Fibroblast of skin of back (primary cell): ENCODE measurements at regions not wholly inside any gene's neighbourhood (a gene's known extent, or its start where the extent isn't known, plus 50 kb on each side); places are given as distances from the start of the nearest gene placed in this dataset.
A peak's percentile ranks its signal among the peaks of the same experiment; 100 is the strongest.

Experiments used
- DNase-seq: peaks from one replicate; pipeline ENCODE4 v3.0.0-alpha.2; 2013

DNA sequence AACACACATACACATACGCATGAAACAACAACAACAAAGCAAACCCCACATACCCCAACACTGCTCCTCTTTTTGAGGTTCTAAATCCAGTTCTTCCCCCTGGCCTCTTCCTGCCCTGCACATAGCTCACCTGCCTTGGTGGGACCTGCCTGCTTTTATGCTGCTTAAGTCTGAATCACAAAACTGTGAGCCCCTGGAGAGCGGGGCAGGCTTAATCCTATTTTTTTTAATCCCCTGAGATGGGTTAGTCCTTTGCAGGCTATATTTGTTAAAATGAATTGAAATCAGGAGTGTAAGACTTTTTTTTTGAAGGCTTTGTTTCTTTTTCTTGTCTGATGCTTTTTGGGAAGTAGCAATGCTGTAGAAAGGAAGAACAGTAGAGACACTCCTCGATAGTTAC lies 84.6 kb upstream of the MAX start:
- DNase-seq, result no peak

DNA sequence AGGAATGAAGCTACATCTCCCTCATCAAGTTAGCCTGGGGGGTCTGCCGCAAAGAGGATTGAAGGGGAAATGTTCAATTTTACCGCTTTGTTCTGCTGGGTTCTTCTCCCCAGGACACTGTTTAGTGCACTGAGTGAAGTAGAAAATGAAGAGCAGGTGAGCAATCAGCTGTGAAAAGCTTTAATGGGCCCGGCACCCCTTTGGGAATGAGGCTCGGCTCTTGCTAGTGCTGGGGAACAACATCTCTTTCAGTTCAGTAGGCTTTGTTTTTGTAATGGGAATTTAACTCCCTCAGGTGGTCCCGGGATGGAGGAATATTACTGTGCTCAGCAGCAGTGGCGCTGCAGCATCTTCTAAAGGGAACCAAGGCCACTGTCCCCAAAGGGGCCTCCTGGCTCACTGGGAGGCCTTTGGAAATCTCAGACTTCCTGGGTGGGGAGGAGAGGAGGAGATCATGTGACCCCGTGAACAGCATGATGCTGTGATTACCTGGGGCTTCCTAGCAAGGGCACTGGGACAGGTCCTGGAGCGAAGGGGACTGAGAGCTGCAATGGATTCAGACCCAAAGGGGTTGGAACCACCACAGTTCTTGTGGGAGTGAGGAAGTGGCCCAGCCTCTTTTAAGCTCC lies 85.2 kb upstream of the MAX start:
- DNase-seq, result no peak

DNA sequence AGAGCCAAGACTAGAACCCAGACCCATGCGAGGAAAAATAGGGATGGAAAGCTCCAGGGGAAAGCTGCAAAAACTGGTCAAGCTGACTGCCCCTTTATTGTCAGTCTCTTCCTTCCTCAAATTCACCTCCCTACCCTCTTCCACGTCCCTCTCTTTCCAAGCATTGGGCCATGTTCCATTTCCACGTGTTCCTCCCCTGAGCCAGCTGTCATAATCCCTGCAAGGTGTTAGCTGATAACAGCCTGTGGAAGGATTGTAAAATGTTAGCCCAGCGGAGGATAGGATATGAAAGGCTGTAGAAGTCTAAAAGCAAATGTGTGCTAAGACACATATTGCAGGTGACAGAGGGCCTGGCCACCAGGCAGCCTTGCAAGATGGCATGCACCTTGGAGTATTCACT lies 88.0 kb upstream of the MAX start:
- no peak for DNase-seq

DNA sequence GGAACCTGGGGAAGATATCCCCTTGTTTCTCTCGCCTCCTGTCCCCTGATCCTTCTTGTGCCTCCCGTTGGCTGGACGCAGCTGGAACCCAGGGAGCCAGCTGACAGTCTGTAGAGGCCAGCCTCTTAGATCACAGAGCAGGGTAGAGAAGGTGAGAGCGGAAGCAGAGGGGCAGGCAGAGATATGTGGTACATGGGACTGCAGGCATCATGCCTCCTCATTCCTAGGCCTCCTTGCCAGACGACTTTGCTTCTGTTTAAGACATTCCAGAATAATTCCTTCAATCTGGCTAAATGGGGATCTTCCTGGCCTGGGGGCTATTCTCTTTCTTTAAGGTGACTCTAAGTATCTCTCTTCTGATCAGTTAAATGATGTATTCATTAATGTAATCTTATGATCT lies 89.4 kb upstream of the MAX start:
- no peak for DNase-seq

DNA sequence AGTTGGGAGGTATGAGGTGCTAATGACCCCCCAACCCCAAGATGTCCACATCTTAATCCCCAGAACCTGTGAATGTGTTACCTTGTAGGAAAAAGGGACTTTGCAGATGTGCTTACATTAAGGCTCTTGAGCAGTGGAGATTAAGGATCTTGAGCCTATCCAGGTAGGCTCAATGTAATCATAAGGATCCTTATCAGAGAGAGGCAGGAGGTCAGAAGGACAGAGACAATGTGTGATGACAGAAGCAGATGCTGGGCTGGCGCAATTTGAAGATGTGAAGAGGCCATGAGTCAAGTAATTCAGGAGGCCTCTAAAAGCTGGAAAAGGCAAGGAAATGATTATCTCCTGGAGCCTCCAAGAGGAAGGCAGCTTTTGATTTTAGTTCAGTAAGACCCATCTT lies 90.4 kb upstream of the MAX start:
- DNase-seq, result no peak

DNA sequence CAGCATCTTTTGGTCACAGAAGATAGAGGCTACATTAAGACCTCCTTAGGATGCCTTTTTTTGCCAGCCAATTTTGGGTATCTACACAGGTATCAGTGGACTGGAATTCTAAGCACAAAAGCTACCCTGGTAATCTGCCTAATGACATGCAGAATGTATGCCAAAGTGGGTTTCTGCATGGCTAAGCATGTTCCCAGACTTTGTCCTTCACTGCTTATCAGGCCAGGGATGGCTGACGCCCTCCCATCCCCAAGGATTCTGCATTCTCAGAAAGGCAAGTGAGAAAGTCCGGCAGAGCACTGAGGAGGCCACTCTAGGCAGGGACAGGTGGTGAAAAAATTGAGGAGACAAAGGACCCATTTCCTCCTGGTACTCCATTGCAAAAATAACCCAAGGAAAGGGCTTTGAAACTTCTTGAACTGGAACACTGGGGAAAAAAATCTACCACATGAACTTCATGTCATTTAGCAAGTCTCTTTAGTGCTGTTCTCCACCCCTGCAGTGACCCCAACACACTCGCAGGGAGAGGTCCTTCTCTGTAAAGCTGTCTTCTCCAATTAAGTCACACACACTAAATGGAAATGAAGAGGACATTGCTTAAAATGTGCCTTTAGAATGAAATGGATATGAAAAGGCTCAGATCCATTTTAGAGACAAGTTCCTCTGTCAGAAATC lies 91.7 kb upstream of the MAX start:
- DNase-seq, result no peak

DNA sequence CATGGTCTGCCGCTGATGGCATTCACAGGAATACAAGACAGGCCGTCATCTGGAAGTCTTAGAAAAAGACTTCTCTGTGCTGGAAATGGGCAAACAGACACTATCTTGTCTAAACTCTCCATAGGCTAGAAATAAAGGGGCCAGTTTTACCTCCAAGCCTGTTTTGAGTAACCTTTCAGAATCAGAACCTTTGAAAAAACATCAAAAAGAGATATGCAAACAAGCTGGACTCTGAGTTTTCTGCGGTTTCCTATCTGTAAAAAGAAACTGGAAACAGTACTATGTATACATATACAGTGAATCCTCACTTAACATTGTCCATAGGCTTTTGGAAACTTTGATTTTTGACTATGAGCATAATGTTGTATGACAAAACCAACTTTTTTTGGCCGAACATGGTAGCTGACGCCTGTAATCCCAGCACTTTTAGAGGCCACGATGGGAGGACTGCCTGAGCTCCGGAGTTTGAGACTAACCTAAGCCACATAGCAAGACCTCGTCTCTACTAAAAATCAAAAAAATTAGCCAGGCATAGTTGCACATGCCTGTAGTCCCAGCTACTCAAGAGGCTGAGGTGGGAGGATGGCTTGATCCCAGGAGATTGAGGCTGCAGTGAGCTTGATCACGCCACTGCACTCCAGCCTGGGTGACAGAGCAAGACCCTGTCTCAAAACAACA lies 92.9 kb upstream of the MAX start:
- no peak for DNase-seq

DNA sequence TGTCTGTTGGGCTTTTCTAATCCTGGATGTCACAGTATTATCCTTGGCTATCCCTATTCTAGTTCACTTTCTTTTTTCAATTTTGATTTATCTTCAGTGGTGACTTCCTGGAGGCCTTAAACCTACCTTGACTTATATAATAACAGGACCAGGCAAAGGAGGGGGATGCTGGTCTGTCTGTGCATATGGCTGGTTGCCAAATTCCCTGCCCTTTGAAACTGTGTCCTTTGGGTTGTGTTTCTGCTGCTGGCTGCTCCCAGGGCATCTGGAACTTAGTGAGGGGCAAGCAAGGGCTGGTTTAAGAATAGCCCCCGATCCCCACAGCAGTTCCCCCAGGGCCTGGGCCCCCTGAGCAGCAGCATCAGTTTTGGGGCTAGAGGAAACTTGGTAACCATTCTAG lies 96.0 kb upstream of the MAX start:
- DNase-seq, result no peak

DNA sequence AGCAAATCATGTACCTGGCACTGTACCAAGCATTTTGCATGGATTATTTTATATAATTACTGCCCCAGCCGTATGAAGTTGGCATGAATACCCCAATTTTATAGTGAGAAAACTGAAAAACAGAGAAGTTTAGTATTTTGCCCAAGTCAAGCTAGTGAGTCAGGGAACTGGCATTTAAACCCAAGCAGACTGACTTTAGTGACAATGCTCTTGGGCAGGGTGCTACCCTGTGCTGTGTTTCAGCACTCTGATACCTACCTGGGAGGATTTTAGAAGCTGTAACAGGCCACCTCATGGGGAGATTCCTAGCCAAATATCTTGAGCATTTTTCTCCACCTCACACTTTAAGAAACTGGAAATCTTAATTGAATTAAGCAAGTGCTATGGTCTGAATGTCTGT lies 98.1 kb upstream of the MAX start:
- DNase-seq, result no peak

DNA sequence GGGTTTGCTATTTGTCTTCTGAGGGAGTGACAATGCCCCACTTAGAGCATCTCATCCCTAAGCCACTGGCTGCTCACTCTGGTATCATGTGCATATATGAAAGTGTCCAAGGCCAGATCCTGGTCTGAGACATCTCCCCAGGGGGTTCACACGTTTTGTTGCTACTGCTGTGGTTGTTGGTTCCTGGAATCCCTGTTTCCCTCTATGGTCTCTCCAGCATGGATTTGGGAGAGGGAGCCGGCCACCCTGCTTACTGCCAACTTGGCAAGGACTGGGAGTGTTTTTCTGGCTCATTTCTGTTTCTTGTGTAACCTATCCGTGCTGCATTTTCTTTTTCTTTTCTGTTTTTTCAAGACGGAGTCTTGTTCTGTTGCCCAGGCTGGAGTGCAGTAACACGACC lies 101.3 kb upstream of the MAX start:
- no peak for DNase-seq

DNA sequence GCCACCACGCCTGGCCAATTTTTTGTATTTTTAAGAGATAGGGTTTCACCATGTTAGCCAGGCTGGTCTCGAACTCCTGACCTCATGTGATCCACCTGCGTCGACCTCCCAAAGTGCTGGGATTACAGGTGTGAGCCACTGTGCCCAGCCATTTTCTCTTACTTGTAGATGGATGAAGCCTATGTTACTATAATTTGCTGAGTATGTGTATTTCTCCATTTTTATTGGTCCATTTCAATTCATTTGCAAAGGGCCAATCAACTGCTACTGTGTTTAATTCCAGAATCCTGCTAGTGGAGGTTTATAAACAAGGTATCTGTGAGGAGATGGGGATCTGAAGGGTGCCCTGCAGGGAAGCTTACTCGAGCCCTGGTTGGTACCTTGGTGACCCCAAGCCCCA lies 101.7 kb upstream of the MAX start:
- DNase-seq, result no peak

DNA sequence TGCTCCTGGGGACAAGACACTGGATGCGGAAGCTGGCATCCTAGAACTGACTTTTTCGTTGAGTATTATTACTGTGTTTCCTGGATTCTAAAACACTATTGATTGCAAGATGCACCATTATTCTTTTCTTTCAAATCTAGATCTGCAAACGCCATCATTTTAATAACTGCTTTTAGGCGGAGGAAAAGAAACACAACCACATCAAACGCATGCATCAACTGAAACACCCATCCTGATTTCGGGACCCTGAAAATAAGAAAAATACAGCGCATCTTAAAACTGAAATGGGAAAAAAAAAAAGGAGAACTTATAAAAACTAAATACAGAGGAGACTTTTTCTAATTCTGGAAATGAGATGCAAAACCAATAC lies 103.7 kb upstream of the MAX start:
- DNase-seq, result no peak

DNA sequence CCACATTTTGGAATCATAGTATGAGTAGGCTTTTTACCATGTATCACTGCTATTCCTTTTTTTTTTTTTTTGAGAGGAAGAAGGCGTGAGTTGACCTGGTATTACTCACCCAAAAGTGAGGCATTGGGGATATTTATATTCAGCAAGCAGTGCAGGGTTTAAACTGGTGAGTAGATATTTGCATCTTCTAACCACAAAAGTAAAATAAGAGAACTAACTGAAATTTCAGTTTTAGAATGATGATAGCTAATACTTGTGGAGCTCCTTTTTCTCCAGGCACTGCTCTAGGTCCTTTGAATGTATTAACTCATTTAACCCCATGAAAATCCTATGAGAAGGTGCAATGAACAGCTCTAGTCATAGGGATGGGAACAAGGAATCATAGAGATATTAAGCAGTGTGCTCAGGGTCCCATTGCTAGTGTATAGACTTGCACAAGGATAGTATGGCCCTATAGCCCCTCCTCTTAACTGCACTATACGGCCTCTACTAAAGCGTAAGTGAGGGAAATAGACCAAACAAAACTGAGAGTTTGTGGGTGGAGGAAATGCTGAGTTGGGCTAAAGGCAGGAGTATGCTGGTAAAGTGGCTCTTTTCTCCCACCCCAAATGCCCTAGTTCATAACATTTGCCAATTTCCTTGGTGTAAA lies 104.3 kb upstream of the MAX start:
- DNase-seq, result peak; percentile 84

DNA sequence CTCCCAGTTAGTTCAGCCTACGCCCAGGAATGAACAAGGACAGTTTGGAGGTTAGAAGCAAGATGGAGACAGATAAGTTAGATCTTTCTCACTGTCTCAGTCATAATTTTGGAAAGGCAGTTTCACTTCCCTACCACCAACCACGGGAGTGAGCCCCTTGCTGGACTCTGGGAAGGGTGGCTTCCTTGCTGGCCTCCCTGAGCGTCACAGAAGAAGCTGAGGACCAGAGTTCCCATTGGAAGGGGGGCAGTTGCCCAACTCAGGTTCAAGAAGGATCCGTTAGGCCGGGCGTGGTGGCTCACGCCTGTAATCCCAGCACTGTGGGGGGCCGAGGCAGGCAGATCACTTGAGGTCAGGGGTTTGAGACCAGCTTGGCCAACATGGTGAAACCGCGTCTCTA lies 106.2 kb upstream of the MAX start:
- no peak for DNase-seq

DNA sequence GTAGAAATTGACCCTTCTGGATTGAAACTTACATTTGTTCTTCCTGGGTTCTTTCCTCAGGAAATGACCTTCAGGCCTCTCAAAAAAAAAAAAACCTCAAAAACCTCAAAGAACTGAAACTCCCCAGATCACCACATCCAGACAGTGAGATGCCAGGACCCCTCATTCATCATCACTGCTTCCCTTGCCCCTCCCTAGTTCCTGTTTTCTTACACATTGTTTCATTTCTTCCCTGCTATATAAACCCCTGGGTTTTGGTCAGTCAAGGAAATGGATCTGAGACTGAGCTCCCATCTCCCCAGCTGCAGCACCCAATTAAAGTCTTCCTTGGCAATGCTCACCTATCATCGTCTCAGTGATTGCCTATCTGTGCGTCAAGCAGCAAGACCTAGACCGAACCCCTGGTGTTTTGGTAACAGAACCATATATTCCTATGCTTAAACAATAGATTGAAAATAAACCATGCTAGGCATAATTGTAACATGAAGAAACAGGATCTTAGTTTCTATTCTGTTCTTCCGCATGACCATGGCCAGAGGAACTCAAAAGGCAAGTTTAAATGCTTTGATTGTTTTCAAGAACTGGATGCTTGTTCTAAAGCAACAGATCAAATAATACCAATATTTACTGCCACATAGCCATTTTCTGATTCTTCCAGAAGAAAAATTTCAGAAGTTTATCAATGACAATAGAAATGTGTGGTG lies 108.0 kb upstream of the MAX start:
- peak; percentile 46 for DNase-seq

DNA sequence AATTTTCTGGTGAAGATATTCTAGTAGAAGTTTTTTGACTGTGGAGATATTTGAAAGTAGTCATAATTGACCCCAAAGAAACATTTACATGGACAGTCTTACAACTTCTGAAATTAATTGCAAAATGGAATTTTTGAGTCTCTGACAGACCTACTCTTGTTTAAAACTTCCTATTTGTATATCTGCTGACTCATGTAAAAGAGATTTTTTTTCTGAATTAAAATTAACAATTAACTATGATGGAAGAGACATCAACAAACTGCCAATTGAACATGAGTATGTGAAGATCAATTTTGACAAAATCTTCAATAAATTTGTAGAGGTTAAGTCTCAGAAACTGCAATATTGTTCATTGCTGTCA lies 108.5 kb upstream of the MAX start:
- no peak for DNase-seq

DNA sequence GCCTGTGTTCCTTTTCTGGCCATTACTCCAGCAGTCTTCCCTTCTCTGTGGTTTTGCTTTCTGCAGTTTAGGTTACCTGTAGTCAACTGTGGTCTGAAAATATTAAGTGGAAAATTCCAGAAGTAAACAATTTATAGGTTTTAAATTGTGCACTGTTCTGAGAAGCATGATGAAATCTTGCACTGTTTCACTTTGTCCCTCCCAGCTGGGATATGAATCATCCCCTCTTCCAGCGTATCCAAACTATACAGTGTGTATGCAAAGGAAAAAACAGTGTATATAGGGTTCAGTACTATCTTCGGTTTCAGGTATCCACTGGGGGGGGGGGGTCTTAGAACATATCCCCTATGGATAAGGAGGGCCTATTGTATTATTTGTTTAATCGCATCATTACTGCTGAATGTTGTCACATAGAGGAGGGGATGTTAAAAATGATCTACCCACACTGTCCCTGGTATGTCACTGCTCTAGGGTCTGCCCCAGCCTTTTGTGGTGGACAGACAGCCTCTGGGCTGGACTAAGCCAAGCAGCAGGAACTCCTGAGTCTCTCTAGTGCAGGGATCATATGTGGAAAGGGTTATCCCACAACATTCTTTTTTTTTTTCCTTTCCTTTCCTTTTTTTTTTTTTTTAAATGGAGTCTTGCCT lies 109.1 kb upstream of the MAX start:
- peak; percentile 86 for DNase-seq

DNA sequence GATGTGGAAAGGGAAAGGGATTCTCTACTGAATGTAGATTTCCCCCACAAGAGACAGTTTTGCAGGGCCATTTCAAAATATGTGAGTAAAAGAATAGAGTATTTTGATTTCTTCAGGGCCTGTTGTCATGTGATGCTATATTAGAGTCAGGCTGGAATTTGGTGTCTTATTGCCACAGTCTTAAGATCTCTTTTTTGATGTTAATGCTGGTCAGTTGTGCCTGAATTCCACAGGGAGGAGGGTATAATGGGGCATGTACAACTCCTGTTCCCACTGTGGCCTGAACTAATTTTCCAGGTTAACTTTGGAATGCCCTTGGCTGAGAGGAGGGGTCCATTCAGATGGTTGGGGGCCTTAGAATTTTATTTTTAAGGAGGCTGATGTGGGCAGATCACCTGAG lies 111.0 kb upstream of the MAX start:
- no peak for DNase-seq

DNA sequence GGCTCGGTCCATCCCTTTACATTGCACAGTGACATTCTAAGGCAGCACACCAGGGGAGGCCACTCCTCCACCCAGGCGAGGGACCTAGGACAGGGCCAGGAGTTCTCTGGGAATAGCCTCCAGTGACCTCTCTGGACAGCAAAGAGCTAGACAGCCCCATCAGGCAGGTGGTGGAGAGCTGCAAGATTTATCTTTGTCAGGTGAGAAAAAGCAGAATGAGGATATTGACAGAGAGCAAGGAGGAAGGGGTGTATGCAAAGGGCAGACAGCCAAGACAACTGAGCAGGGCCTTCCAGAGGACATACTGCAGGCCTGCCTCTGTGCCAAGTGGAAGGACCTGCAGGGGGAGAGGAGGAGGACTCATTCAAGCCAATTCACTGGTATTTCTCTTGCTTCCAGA lies 112.4 kb upstream of the MAX start:
- DNase-seq, result no peak

DNA sequence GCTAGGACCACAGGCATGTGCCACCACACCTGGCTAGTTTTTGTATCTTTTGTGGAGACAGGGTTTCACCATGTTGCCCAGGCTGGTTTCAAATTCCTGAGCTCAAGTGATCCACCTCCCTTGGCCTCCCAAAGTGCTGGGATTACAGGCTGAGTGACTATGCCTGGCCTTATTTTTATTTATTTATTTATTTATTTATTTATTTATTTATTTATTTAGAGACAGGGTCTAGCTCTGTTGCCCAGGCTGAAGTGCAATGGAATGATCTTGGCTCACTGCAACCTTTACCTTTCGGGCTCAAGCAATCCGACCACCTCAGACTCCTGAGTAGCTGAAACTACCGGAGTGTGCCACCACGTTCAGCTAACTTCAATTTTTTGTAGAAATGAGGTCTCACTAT lies 117.0 kb upstream of the MAX start:
- no peak for DNase-seq

DNA sequence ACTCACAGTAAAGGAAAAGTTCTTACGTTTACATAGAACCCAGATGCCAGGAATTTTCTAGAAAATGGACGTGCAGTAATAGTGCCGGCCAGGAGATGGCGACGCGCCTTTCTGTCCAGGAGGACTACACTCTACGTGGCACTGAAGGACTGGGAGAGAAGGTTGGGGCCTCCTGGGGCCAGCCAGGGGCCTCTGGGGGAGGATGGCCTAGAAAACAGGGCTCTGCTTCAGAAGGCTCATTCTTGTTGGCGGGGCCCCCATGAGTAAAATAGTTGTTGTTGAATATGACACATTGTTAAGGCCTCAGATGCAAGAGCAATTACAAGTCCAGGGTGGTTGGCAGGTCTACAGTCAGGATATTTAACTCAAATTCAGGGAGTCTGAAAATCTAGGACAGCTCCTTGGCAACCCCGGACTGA lies 120.1 kb upstream of the MAX start:
- DNase-seq, result peak; percentile 64

DNA sequence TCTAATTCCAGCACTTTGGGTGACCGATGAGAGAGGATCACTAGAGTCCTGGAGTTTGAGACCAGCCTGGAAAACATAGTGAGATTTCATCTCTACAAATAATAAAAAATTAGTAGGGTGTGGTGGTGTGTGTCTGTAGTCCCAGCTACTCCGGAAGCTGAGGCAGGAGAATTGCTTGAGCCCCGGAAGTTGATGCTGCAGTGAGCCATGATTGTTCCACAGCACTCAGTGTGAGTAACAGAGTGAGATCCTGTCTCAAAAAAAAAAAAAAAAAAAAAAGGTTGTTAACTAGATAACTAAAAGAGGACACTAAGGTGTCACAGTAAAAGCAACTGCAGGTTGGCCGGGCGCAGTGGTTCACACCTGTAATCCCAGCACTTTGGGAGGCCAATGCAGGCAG lies 121.3 kb upstream of the MAX start:
- no peak for DNase-seq

DNA sequence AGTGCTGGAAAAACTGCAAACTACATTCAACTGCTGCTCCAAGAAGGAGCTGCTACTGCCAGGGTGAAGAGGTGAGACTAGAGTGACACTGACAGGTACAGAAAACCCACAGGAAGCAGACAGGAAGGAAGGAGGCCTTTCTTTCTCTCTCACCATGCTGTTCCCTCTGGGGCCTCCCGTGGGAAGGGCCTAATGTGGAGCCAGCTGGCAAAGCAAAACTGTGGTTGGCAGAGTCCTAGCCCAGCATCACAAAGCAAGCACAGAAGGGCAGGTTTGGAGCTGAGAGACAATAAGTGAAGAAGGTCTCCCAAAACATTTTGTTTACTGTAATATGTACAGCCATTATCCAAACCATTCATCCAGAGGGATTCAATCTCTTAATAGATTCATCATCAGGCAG lies 122.5 kb upstream of the MAX start:
- no peak for DNase-seq
